ENCODE measurements at regions not wholly inside any gene's neighbourhood (a gene's known extent, or its start where the extent isn't known, plus 50 kb on each side); places are given as distances from the start of the nearest gene placed in this dataset.

- intact Hi-C loops (cut with micrococcal nuclease), result no loop called here
These were observed 71.7 kb upstream of the WIPF1 start for GRCh38 chr2:174669336-174669735.

- intact Hi-C loops (cut with micrococcal nuclease), result no loop called here
These were observed 70.5 kb upstream of the WIPF1 start for GRCh38 chr2:174668075-174668474.

GRCh38 chr2:174667250-174667860 lies 69.8 kb upstream of the WIPF1 start:
- intact Hi-C loops (cut with micrococcal nuclease), result no loop called here

GRCh38 chr2:174666845-174667244 lies 69.2 kb upstream of the WIPF1 start:
- intact Hi-C loops (cut with micrococcal nuclease), result no loop called here

- intact Hi-C loops (cut with micrococcal nuclease), result no loop called here
These were observed 68.7 kb upstream of the WIPF1 start for GRCh38 chr2:174666312-174666711.

GRCh38 chr2:174664084-174664759 lies 66.6 kb upstream of the WIPF1 start:
- intact Hi-C loops (cut with micrococcal nuclease), result no loop called here

GRCh38 chr2:174663550-174663949 lies 65.9 kb upstream of the WIPF1 start:
- intact Hi-C loops (cut with micrococcal nuclease), result no loop called here

GRCh38 chr2:174662859-174663258 lies 65.3 kb upstream of the WIPF1 start:
- intact Hi-C loops (cut with micrococcal nuclease), result no loop called here

GRCh38 chr2:174662459-174662858 lies 64.9 kb upstream of the WIPF1 start:
- intact Hi-C loops (cut with micrococcal nuclease), result no loop called here

GRCh38 chr2:174660984-174661675 lies 63.5 kb upstream of the WIPF1 start:
- intact Hi-C loops (cut with micrococcal nuclease), result no loop called here

- intact Hi-C loops (cut with micrococcal nuclease), result loop anchor here (1.0 to 2.0 kb wide), 2 partner anchors 18 to 25 kb away; no protein-coding TSS in a partner anchor
These were observed 61.7 kb upstream of the WIPF1 start for GRCh38 chr2:174659069-174659900.

- intact Hi-C loops (cut with micrococcal nuclease), result no loop called here
These were observed 59.1 kb upstream of the WIPF1 start for GRCh38 chr2:174656676-174657176.

GRCh38 chr2:174656035-174656434 lies 58.4 kb upstream of the WIPF1 start:
- intact Hi-C loops (cut with micrococcal nuclease), result no loop called here

GRCh38 chr2:174654419-174654941 lies 56.9 kb upstream of the WIPF1 start:
- intact Hi-C loops (cut with micrococcal nuclease), result no loop called here

- intact Hi-C loops (cut with micrococcal nuclease), result no loop called here
These were observed 51.3 kb upstream of the WIPF1 start for GRCh38 chr2:174648896-174649295.

All from T-helper 1 cell treated with Interleukin-12 subunit alpha and Interleukin-12 subunit beta and Interleukin-4 antibody, amounts not matched to agents 30 ng/mL and 1 ng/mL, for 36 hours (primary cell).